ENCODE measurements at regions not wholly inside any gene's neighbourhood (a gene's known extent, or its start where the extent isn't known, plus 50 kb on each side); places are given as distances from the start of the nearest gene placed in this dataset.

- CTCF ChIA-PET: no interaction called here
- intact Hi-C loops (cut with micrococcal nuclease; ENCODE audit: unreplicated experiment): no loop called here
- BruUV-seq (replicated peaks): no TSS peak
Measured at GRCh38 chr9:15018096-15018637, 107.9 kb upstream of the FREM1 start.

DNA sequence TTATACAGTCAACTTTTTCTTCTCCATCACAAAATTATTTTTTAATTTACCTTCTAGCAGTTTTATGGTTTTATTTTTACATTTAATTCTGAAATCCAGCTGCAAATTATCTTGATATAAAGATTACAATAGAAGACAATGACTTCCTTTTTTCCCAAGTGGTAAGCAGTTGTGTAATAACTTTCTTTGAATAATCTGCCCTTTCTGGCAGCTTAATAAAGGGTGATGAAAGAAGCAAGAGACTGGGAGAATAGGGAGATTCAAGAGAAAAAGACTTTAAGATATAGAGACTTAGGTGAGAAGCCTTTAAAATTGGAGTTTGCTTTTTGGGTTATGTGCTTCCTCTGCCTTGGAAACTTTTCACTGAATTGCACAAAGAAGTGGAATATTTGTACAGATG, 100.4 kb upstream of the FREM1 start:
- no peaks in the 10 kb centered on the region for H3K4me1 Mint-ChIP-seq (ENCODE audit: low read depth, unreplicated experiment)
- CTCF ChIA-PET: no interaction called here
- no peak overlapping the region for H3K4me3 Mint-ChIP-seq (ENCODE audit: low read depth, unreplicated experiment)
- no peak for DNase-seq
- intact Hi-C loops (cut with micrococcal nuclease; ENCODE audit: unreplicated experiment): no loop called here
- H3K9me3 Mint-ChIP-seq (ENCODE audit: low read depth, unreplicated experiment): no peaks in the 10 kb centered on the region
- no peak overlapping the region for H3K27ac Mint-ChIP-seq (ENCODE audit: unreplicated experiment)
- no TSS peak for BruUV-seq (replicated peaks)
- no peaks in the 10 kb centered on the region for H3K27me3 Mint-ChIP-seq (ENCODE audit: unreplicated experiment)
- H3K36me3 Mint-ChIP-seq (ENCODE audit: insufficient read depth, unreplicated experiment): no peaks in the 10 kb centered on the region
- no peak for TF ChIP-seq CTCF (IDR thresholded peaks at IDR 0.05; ENCODE audit: unreplicated experiment)

More at GRCh38 chr9:15018096-15018637, 107.9 kb upstream of the FREM1 start:
- Mint-ChIP-seq H3K4me1 (ENCODE audit: low read depth, unreplicated experiment) (no peaks in the 10 kb centered on the region), H3K27me3 (ENCODE audit: unreplicated experiment) (peaks cover 4% of the 10 kb centered on the region), H3K4me3 (ENCODE audit: low read depth, unreplicated experiment) (no peak overlapping the region), H3K27ac (ENCODE audit: unreplicated experiment) (no peak overlapping the region), H3K9me3 (ENCODE audit: low read depth, unreplicated experiment) (no peaks in the 10 kb centered on the region), H3K36me3 (ENCODE audit: insufficient read depth, unreplicated experiment) (no peaks in the 10 kb centered on the region)
- DNase-seq: no peak
- TF ChIP-seq CTCF (IDR thresholded peaks at IDR 0.05; ENCODE audit: unreplicated experiment): no peak

DNA sequence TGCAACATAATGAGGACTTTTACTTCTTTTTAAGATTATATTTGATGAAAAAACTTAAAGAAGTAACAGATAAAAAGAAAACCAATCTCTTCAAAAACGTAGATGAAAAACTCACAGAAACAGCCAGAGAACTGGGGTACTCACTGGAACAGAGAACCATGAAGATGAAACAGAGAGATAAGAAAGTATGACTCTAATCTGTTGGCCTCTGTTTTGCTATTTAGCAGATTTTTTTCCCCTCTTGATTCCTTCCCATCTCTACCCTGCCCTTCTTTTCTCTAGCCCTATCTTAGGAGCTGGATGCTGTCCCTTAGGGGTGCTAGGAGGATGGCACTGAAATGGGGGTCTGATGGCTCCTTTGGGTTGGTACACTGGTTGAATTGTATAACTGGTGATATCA, 97.5 kb upstream of the FREM1 start:
- no peaks in the 10 kb centered on the region for H3K27me3 Mint-ChIP-seq (ENCODE audit: unreplicated experiment)
- H3K4me3 Mint-ChIP-seq (ENCODE audit: low read depth, unreplicated experiment): no peak overlapping the region
- no peaks in the 10 kb centered on the region for H3K36me3 Mint-ChIP-seq (ENCODE audit: insufficient read depth, unreplicated experiment)
- no peaks in the 10 kb centered on the region for H3K9me3 Mint-ChIP-seq (ENCODE audit: low read depth, unreplicated experiment)
- no TSS peak for BruUV-seq (replicated peaks)
- TF ChIP-seq CTCF (IDR thresholded peaks at IDR 0.05; ENCODE audit: unreplicated experiment): no peak
- no peaks in the 10 kb centered on the region for H3K4me1 Mint-ChIP-seq (ENCODE audit: low read depth, unreplicated experiment)
- no peak overlapping the region for H3K27ac Mint-ChIP-seq (ENCODE audit: unreplicated experiment)
- DNase-seq: no peak
- CTCF ChIA-PET: interaction anchor here (0.5 kb wide), 1 partner anchor 567 kb away, joined by 4 read pairs; no protein-coding TSS in a partner anchor
- intact Hi-C loops (cut with micrococcal nuclease; ENCODE audit: unreplicated experiment): no loop called here

DNA sequence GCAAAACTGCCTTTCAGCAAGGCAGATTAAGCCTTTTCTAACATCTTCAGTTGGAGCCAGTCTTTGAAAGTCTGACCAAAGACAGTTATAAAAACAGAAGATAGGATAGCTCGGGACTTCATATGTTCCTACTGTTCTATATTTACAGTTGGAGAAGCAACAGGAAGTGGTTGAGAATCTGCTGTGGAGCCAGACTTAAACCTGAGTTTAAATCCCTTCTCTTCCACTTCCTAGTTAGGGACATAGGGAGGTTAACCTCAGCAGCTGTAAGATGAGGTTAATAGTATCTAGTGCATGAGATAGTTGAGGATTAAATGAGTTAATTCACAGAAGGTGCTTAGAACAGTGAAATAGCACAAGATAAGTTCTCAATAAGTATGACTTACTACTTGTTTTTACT, 84.5 kb upstream of the FREM1 start:
- no peak overlapping the region for H3K27ac Mint-ChIP-seq (ENCODE audit: unreplicated experiment)
- DNase-seq: no peak
- no peak overlapping the region for H3K4me3 Mint-ChIP-seq (ENCODE audit: low read depth, unreplicated experiment)
- H3K9me3 Mint-ChIP-seq (ENCODE audit: low read depth, unreplicated experiment): no peaks in the 10 kb centered on the region
- no TSS peak for BruUV-seq (replicated peaks)
- intact Hi-C loops (cut with micrococcal nuclease; ENCODE audit: unreplicated experiment): no loop called here
- TF ChIP-seq CTCF (IDR thresholded peaks at IDR 0.05; ENCODE audit: unreplicated experiment): no peak
- H3K4me1 Mint-ChIP-seq (ENCODE audit: low read depth, unreplicated experiment): no peaks in the 10 kb centered on the region
- CTCF ChIA-PET: no interaction called here
- peaks cover 28% of the 10 kb centered on the region for H3K27me3 Mint-ChIP-seq (ENCODE audit: unreplicated experiment)
- H3K36me3 Mint-ChIP-seq (ENCODE audit: insufficient read depth, unreplicated experiment): no peaks in the 10 kb centered on the region

Measured in Calu3 (cell line).